Fibroblast of lung (primary cell): ENCODE measurements at regions not wholly inside any gene's neighbourhood (a gene's known extent, or its start where the extent isn't known, plus 50 kb on each side); places are given as distances from the start of the nearest gene placed in this dataset.

Source experiments
- DNase-seq, 2 donors: peaks; one replicate each; pipeline versions ENCODE4 v3.0.0 to v3.0.0-alpha.2; 2010; ENCODE audit warnings: low read depth in 2 of 2
- H2AFZ ChIP-seq: 2 replicates; pipeline ENCODE4 v1.5.1; 2012; ENCODE audit warnings: low read length, control low read depth, inconsistent platforms
- H3K27ac ChIP-seq: 2 replicates; pipeline ENCODE4 v1.5.1; 2011; ENCODE audit warnings: low read length, control low read depth; ENCODE audit not compliant: insufficient read depth
- H3K27me3 ChIP-seq: 2 replicates; pipeline ENCODE4 v1.5.1; 2011; ENCODE audit warnings: mild to moderate bottlenecking, low read length; ENCODE audit not compliant: control insufficient read depth, insufficient read depth
- H3K36me3 ChIP-seq: 2 replicates; pipeline ENCODE4 v1.5.1; 2011; ENCODE audit warnings: low read length; ENCODE audit not compliant: control insufficient read depth, insufficient read depth
- H3K4me1 ChIP-seq: 2 replicates; pipeline ENCODE4 v1.5.1; 2011; ENCODE audit warnings: low read length; ENCODE audit not compliant: control insufficient read depth, insufficient read depth; ENCODE audit errors: extremely low read depth
- H3K4me2 ChIP-seq: 2 replicates; pipeline ENCODE4 v1.5.1; 2011; ENCODE audit warnings: low read length, control low read depth; ENCODE audit not compliant: insufficient read depth; ENCODE audit errors: extremely low read depth
- H3K4me3 ChIP-seq, 4 experiments: fragments of 200-600 bp in 1 of 4; sonication (generic) in 1 of 4; replicated peaks in 1 of 4; 2 replicates each; pipeline ENCODE4 v1.5.1; 2011 to 2016; ENCODE audit warnings: low read length in 4 of 4, low read depth in 3 of 4, mild to moderate bottlenecking in 3 of 4, control low read depth in 2 of 4, inconsistent platforms in 1 of 4, mixed read lengths in 1 of 4; ENCODE audit not compliant: insufficient read depth in 1 of 4; ENCODE audit errors: control extremely low read depth in 1 of 4
- H3K79me2 ChIP-seq: 2 replicates; pipeline ENCODE4 v1.5.1; 2012; ENCODE audit warnings: mild to moderate bottlenecking, low read length, inconsistent platforms; ENCODE audit not compliant: control insufficient read depth, insufficient read depth
- H3K9ac ChIP-seq: 2 replicates; pipeline ENCODE4 v1.5.1; 2011; ENCODE audit warnings: mild to moderate bottlenecking, low read length, control low read depth; ENCODE audit not compliant: insufficient read depth
- H3K9me3 ChIP-seq: 2 replicates; pipeline ENCODE4 v1.5.1; 2012; ENCODE audit warnings: low read depth, low read length; ENCODE audit not compliant: control insufficient read depth, insufficient read depth
- H4K20me1 ChIP-seq: 2 replicates; pipeline ENCODE4 v1.5.1; 2011; ENCODE audit warnings: low read length; ENCODE audit not compliant: control insufficient read depth, insufficient read depth; ENCODE audit errors: extremely low read depth
- EZH2 ChIP-seq: IDR thresholded peaks from 2 replicates; pipeline ENCODE4 v1.5.1; 2012; ENCODE audit warnings: low read length, control low read depth, mild to moderate bottlenecking; ENCODE audit errors: missing control alignments
- TF ChIP-seq, protein P1 (sequence below), 2 donors: IDR thresholded peaks in 1 of 2; conservative IDR thresholded peaks in 1 of 2; 1 replicate in 1 of 2; 2 replicates in 1 of 2; pipeline ENCODE4 v1.5.1; 2011 to 2012; ENCODE audit warnings: low read length in 2 of 2, control low read depth in 1 of 2, inconsistent platforms in 1 of 2, low read depth in 1 of 2, mild to moderate bottlenecking in 1 of 2

DNA sequence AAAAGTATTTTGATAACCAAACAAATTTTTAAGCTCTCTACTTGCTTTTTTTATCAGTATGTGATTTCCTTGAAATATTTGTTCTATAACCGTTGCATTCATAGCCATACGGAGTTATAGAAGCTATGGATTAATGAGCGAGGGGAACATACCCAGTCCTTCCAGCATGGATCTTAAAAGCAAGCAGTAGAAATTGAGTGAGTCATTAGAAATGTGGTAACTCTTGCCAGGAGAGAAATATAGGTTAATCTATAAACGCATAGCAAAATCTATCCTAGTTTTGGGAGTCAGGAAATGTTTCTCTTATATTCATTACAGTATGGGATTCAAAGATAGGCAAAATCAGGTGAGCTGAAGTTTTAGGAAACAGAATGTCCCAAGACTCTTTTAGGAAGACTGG is 507.4 kb downstream of the DACH1 start:
- no peaks in the 10 kb centered on the region for H3K36me3 ChIP-seq
- no peaks in the 10 kb centered on the region for H3K9me3 ChIP-seq
- H3K79me2 ChIP-seq = no peaks in the 10 kb centered on the region
- DNase-seq = peak in 1 of 2 donors; percentile 18
- no peak overlapping the region for H3K27ac ChIP-seq
- no peaks in the 10 kb centered on the region for H3K27me3 ChIP-seq
- no peak overlapping the region for H3K9ac ChIP-seq
- no peak overlapping the region for H3K4me3 ChIP-seq
- no peak overlapping the region for H3K4me2 ChIP-seq
- H3K4me1 ChIP-seq = no peaks in the 10 kb centered on the region
- H4K20me1 ChIP-seq = no peaks in the 10 kb centered on the region
- H2AFZ ChIP-seq = no peak overlapping the region
- TF ChIP-seq, protein P1, sequence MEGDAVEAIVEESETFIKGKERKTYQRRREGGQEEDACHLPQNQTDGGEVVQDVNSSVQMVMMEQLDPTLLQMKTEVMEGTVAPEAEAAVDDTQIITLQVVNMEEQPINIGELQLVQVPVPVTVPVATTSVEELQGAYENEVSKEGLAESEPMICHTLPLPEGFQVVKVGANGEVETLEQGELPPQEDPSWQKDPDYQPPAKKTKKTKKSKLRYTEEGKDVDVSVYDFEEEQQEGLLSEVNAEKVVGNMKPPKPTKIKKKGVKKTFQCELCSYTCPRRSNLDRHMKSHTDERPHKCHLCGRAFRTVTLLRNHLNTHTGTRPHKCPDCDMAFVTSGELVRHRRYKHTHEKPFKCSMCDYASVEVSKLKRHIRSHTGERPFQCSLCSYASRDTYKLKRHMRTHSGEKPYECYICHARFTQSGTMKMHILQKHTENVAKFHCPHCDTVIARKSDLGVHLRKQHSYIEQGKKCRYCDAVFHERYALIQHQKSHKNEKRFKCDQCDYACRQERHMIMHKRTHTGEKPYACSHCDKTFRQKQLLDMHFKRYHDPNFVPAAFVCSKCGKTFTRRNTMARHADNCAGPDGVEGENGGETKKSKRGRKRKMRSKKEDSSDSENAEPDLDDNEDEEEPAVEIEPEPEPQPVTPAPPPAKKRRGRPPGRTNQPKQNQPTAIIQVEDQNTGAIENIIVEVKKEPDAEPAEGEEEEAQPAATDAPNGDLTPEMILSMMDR (conservative IDR thresholded peaks at IDR 0.05 in 1 of 2, IDR thresholded peaks at IDR 0.05 in 1 of 2; ENCODE audit: low read depth in 1 of 2, low read length in 2 of 2) = no peak
- TF ChIP-seq EZH2 = no peak

DNA sequence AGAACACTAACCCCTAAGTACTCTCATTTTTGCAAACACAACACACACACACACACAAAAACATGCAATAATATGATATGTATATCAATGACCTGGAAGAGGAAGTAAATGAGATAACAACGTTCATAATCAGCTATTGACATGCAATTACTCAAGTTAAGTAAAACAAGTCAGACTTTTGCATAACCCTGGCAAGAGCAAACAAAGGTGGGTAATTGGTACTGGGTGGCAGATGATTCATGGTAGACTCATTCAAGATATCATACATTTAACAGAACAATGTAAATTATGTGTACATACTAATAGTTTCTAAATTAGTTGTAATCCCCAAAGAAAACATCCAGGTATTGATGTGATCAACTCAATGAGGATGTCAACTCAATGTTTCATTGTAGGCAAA is 508.8 kb downstream of the DACH1 start:
- Histone ChIP-seq H3K4me2 (no peak overlapping the region), H4K20me1 (no peaks in the 10 kb centered on the region), H2AFZ (no peak overlapping the region), H3K36me3 (no peaks in the 10 kb centered on the region), H3K4me3 (no peak overlapping the region), H3K79me2 (no peaks in the 10 kb centered on the region), H3K27me3 (no peaks in the 10 kb centered on the region), H3K27ac (no peak overlapping the region), H3K4me1 (no peaks in the 10 kb centered on the region), H3K9ac (no peak overlapping the region), H3K9me3 (no peaks in the 10 kb centered on the region)
- DNase-seq = no peak
- TF ChIP-seq EZH2 = no peak
- TF ChIP-seq, protein P1 (conservative IDR thresholded peaks at IDR 0.05 in 1 of 2, IDR thresholded peaks at IDR 0.05 in 1 of 2; ENCODE audit: low read depth in 1 of 2, low read length in 2 of 2) = no peak

DNA sequence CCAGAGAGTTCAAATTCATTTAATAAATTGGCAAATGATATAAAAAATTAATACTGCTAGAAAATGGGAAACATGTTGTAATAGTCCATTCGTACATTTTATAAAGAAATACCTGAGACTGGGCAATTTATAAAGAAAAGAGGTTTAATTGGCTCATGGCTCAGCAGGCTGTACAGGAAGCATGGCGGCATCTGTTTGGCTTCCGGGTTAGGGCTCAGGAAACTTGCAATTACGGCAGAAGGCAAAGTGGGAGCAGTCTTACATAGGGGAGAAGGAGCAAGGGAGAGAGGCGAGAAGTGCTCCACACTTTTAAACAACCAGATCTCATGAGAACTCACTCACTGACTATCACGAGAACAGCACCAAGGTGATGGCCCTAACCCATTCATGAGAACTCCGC is 512.0 kb downstream of the DACH1 start:
- no peak overlapping the region for H2AFZ ChIP-seq
- H3K27me3 ChIP-seq = no peaks in the 10 kb centered on the region
- no peak overlapping the region for H3K4me3 ChIP-seq
- no peaks in the 10 kb centered on the region for H3K9me3 ChIP-seq
- DNase-seq = no peak
- no peaks in the 10 kb centered on the region for H3K4me1 ChIP-seq
- no peak overlapping the region for H3K4me2 ChIP-seq
- no peak overlapping the region for H3K27ac ChIP-seq
- TF ChIP-seq, protein P1 (conservative IDR thresholded peaks at IDR 0.05 in 1 of 2, IDR thresholded peaks at IDR 0.05 in 1 of 2; ENCODE audit: low read depth in 1 of 2, low read length in 2 of 2) = no peak
- no peak for TF ChIP-seq EZH2
- H3K79me2 ChIP-seq = no peaks in the 10 kb centered on the region
- no peak overlapping the region for H3K9ac ChIP-seq
- no peaks in the 10 kb centered on the region for H4K20me1 ChIP-seq
- H3K36me3 ChIP-seq = no peaks in the 10 kb centered on the region
